ENCODE measurements at regions not wholly inside any gene's neighbourhood (a gene's known extent, or its start where the extent isn't known, plus 50 kb on each side); places are given as distances from the start of the nearest gene placed in this dataset.

GRCh38 chr13:85381082-85381481 lies 418.1 kb downstream of the SLITRK6 start:
- Histone ChIP-seq H3K36me3 (replicated peaks; ENCODE audit: insufficient read depth, low read depth) (no peaks in the 10 kb centered on the region), H3K9me2 (replicated peaks; ENCODE audit: insufficient read depth) (no peaks in the 10 kb centered on the region), H2AFZ (no peak overlapping the region), H3K9me3 (ENCODE audit: low read depth) (no peaks in the 10 kb centered on the region), H3K4me3 (no peak overlapping the region), H3K4me2 (no peak overlapping the region), H3K79me2 (no peaks in the 10 kb centered on the region), H3K27ac (no peak overlapping the region), H3K27me3 (no peaks in the 10 kb centered on the region), H3K4me1 (ENCODE audit: insufficient read depth) (no peaks in the 10 kb centered on the region), H4K20me1 (ENCODE audit: insufficient read depth, poor library complexity, severe bottlenecking) (no peaks in the 10 kb centered on the region)
- DNase-seq (ENCODE audit: low spot score), result no peak
- WGBS (ENCODE audit: low lambda C conversion rate, missing lambda C conversion rate), result 96% methylated on average over 2 of the region's 2 CpGs
- no peak for TF ChIP-seq EZH2phosphoT487 (IDR thresholded peaks at IDR 0.05; ENCODE audit: low read depth, severe bottlenecking, unreplicated experiment)
- no peak for TF ChIP-seq EZH2 (IDR thresholded peaks at IDR 0.05; ENCODE audit: borderline replicate concordance)
- TF ChIP-seq CTCF (IDR thresholded peaks at IDR 0.05; ENCODE audit: poor library complexity), result no peak

- Histone ChIP-seq H4K20me1 (ENCODE audit: insufficient read depth, poor library complexity, severe bottlenecking) (no peaks in the 10 kb centered on the region), H3K27ac (no peak overlapping the region), H3K4me2 (no peak overlapping the region), H3K4me1 (ENCODE audit: insufficient read depth) (no peaks in the 10 kb centered on the region), H3K9me3 (ENCODE audit: low read depth) (no peaks in the 10 kb centered on the region), H3K9me2 (replicated peaks; ENCODE audit: insufficient read depth) (no peaks in the 10 kb centered on the region), H2AFZ (no peak overlapping the region), H3K36me3 (replicated peaks; ENCODE audit: insufficient read depth, low read depth) (no peaks in the 10 kb centered on the region), H3K4me3 (no peak overlapping the region), H3K79me2 (no peaks in the 10 kb centered on the region), H3K27me3 (no peaks in the 10 kb centered on the region)
- TF ChIP-seq CTCF (IDR thresholded peaks at IDR 0.05; ENCODE audit: poor library complexity) (no peak), EZH2 (IDR thresholded peaks at IDR 0.05; ENCODE audit: borderline replicate concordance) (no peak), EZH2phosphoT487 (IDR thresholded peaks at IDR 0.05; ENCODE audit: low read depth, severe bottlenecking, unreplicated experiment) (no peak)
- no peak for DNase-seq (ENCODE audit: low spot score)
- WGBS (ENCODE audit: low lambda C conversion rate, missing lambda C conversion rate), result 74% methylated on average over 1 of the region's 1 CpG
These were observed 419.2 kb downstream of the SLITRK6 start for GRCh38 chr13:85379991-85380390.

DNA sequence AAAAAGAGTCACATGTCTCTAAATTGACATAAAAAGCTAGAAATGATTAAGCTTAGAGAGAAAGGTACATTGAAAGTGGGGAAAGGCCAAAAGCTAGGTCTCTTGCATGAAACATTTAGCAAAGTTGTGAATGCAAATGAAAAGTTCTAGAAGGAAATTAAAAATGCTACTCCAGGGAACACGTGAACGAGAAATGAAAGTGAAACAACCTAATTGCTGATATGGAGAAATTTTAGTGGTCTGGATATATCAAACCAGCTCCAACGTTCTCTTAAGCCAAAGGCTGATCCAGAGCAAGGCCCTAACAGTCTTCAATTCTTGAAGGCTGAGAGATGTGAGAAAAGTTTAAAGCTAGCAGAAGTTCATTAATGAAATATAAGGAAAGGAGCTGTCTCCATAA lies 419.8 kb downstream of the SLITRK6 start:
- no peaks in the 10 kb centered on the region for H3K27me3 ChIP-seq
- H3K9me3 ChIP-seq (ENCODE audit: low read depth), result no peaks in the 10 kb centered on the region
- no peak for DNase-seq (ENCODE audit: low spot score)
- no peak overlapping the region for H3K4me3 ChIP-seq
- H3K36me3 ChIP-seq (replicated peaks; ENCODE audit: insufficient read depth, low read depth), result no peaks in the 10 kb centered on the region
- H3K79me2 ChIP-seq, result no peaks in the 10 kb centered on the region
- H2AFZ ChIP-seq, result no peak overlapping the region
- H3K4me2 ChIP-seq, result no peak overlapping the region
- H3K9me2 ChIP-seq (replicated peaks; ENCODE audit: insufficient read depth), result no peaks in the 10 kb centered on the region
- no peaks in the 10 kb centered on the region for H4K20me1 ChIP-seq (ENCODE audit: insufficient read depth, poor library complexity, severe bottlenecking)
- H3K4me1 ChIP-seq (ENCODE audit: insufficient read depth), result no peaks in the 10 kb centered on the region
- TF ChIP-seq EZH2 (IDR thresholded peaks at IDR 0.05; ENCODE audit: borderline replicate concordance) (no peak), CTCF (IDR thresholded peaks at IDR 0.05; ENCODE audit: poor library complexity) (no peak), EZH2phosphoT487 (IDR thresholded peaks at IDR 0.05; ENCODE audit: low read depth, severe bottlenecking, unreplicated experiment) (no peak)
- 53% methylated on average over 3 of the region's 3 CpGs for whole genome bisulfite sequencing (ENCODE audit: low lambda C conversion rate, missing lambda C conversion rate)
- no peak overlapping the region for H3K27ac ChIP-seq

- Histone ChIP-seq H2AFZ (no peak overlapping the region), H3K27ac (no peak overlapping the region)
- WGBS (ENCODE audit: low lambda C conversion rate, missing lambda C conversion rate), result 74% methylated on average over 2 of the region's 2 CpGs
These were observed 421.4 kb downstream of the SLITRK6 start for GRCh38 chr13:85377783-85378182.

More at GRCh38 chr13:85377783-85378182, 421.4 kb downstream of the SLITRK6 start:
- TF ChIP-seq CTCF (IDR thresholded peaks at IDR 0.05; ENCODE audit: poor library complexity) (no peak), EZH2phosphoT487 (IDR thresholded peaks at IDR 0.05; ENCODE audit: low read depth, severe bottlenecking, unreplicated experiment) (no peak), EZH2 (IDR thresholded peaks at IDR 0.05; ENCODE audit: borderline replicate concordance) (no peak)
- no peak overlapping the region for H3K4me3 ChIP-seq
- no peaks in the 10 kb centered on the region for H4K20me1 ChIP-seq (ENCODE audit: insufficient read depth, poor library complexity, severe bottlenecking)
- no peaks in the 10 kb centered on the region for H3K79me2 ChIP-seq
- H3K4me2 ChIP-seq, result no peak overlapping the region
- H3K9me3 ChIP-seq (ENCODE audit: low read depth), result no peaks in the 10 kb centered on the region
- no peaks in the 10 kb centered on the region for H3K4me1 ChIP-seq (ENCODE audit: insufficient read depth)
- DNase-seq (ENCODE audit: low spot score), result no peak
- no peaks in the 10 kb centered on the region for H3K27me3 ChIP-seq
- no peaks in the 10 kb centered on the region for H3K9me2 ChIP-seq (replicated peaks; ENCODE audit: insufficient read depth)
- H3K36me3 ChIP-seq (replicated peaks; ENCODE audit: insufficient read depth, low read depth), result no peaks in the 10 kb centered on the region
